GM23338 (cell line): ENCODE measurements at regions not wholly inside any gene's neighbourhood (a gene's known extent, or its start where the extent isn't known, plus 50 kb on each side); places are given as distances from the start of the nearest gene placed in this dataset.

Experiments
- ATAC-seq: fragments of 200-7000 bp; cut with Tn5 transposase; 3 replicates; pipeline ENCODE4 v1.9.1; 2020
- DNase-seq: peaks from one replicate; pipeline ENCODE4 v3.0.0-alpha.2; 2015; ENCODE audit warnings: low spot score
- H2AFZ ChIP-seq: fragments of 200-600 bp; sonication (generic); 2 replicates; pipeline ENCODE4 v1.8.0; 2016; ENCODE audit warnings: antibody characterized with exemption, mild to moderate bottlenecking, moderate library complexity
- H3F3A ChIP-seq: fragments of 200-600 bp; sonication (generic); replicated peaks from 2 replicates; pipeline ENCODE4 v1.8.0; 2017; ENCODE audit warnings: antibody characterized with exemption, mixed run types, low read depth
- H3K27ac ChIP-seq: fragments of 200-600 bp; sonication (generic); 2 replicates; pipeline ENCODE4 v1.6.1; 2016; ENCODE audit warnings: low read depth
- H3K27me3 ChIP-seq: fragments of 200-600 bp; sonication (generic); 2 replicates; pipeline ENCODE4 v1.8.0; 2016; ENCODE audit warnings: mild to moderate bottlenecking, mixed run types, moderate library complexity; ENCODE audit not compliant: insufficient read depth
- H3K36me3 ChIP-seq: fragments of 200-600 bp; sonication (generic); 2 replicates; pipeline ENCODE4 v1.8.0; 2016; ENCODE audit warnings: mild to moderate bottlenecking; ENCODE audit not compliant: insufficient read depth
- H3K4me1 ChIP-seq: fragments of 200-600 bp; sonication (generic); 2 replicates; pipeline ENCODE4 v1.8.0; 2016; ENCODE audit warnings: mild to moderate bottlenecking, moderate library complexity; ENCODE audit not compliant: insufficient read depth
- H3K4me2 ChIP-seq: fragments of 200-600 bp; sonication (generic); 2 replicates; pipeline ENCODE4 v1.7.1; 2017; ENCODE audit warnings: mixed run types
- H3K4me3 ChIP-seq: fragments of 200-600 bp; sonication (generic); 2 replicates; pipeline ENCODE4 v1.6.1; 2016; ENCODE audit warnings: mixed run types
- H3K79me2 ChIP-seq: fragments of 200-600 bp; sonication (generic); replicated peaks from 2 replicates; pipeline ENCODE4 v1.8.0; 2017; ENCODE audit warnings: mild to moderate bottlenecking; ENCODE audit not compliant: insufficient read depth
- H3K9me2 ChIP-seq: fragments of 200-600 bp; sonication (generic); 2 replicates; pipeline ENCODE4 v1.8.0; 2017; ENCODE audit not compliant: insufficient read depth
- H4K20me1 ChIP-seq: fragments of 200-600 bp; sonication (generic); replicated peaks from 2 replicates; pipeline ENCODE4 v1.8.0; 2017; ENCODE audit warnings: mild to moderate bottlenecking; ENCODE audit not compliant: insufficient read depth
- H3K27ac Mint-ChIP-seq: 2 replicates; pipeline ENCODE4 v1.8.0; 2020; ENCODE audit warnings: inconsistent platforms, mild to moderate bottlenecking, moderate library complexity, mixed read lengths
- H3K27me3 Mint-ChIP-seq: 3 replicates; pipeline ENCODE4 v1.8.0; 2022; ENCODE audit warnings: low read depth, mild to moderate bottlenecking, moderate library complexity, mixed read lengths, inconsistent platforms; ENCODE audit not compliant: insufficient read depth, poor library complexity
- H3K36me3 Mint-ChIP-seq: 3 replicates; pipeline ENCODE4 v1.8.0; 2021; ENCODE audit warnings: low read depth, mild to moderate bottlenecking, inconsistent platforms, moderate library complexity, mixed read lengths
- H3K4me1 Mint-ChIP-seq: 3 replicates; pipeline ENCODE4 v1.8.0; 2020; ENCODE audit warnings: mild to moderate bottlenecking, inconsistent platforms, mixed read lengths
- H3K4me3 Mint-ChIP-seq: 3 replicates; pipeline ENCODE4 v1.8.0; 2021; ENCODE audit warnings: moderate library complexity, mild to moderate bottlenecking, inconsistent platforms, mixed read lengths
- H3K9me3 Mint-ChIP-seq: 3 replicates; pipeline ENCODE4 v1.8.0; 2020; ENCODE audit warnings: moderate library complexity, mild to moderate bottlenecking, inconsistent platforms, mixed read lengths
- CREB1 ChIP-seq: fragments of 250-450 bp; sonication (Bioruptor Pico); IDR thresholded peaks from 2 replicates; pipeline ENCODE4 v1.5.0; 2020; ENCODE audit warnings: low read depth, mild to moderate bottlenecking, moderate library complexity
- EZH2 ChIP-seq: fragments of 200-600 bp; sonication (generic); IDR thresholded peaks from one replicate; pipeline ENCODE4 v1.8.0; 2017; ENCODE audit warnings: antibody characterized with exemption, mild to moderate bottlenecking, low read depth; ENCODE audit not compliant: unreplicated experiment
- EZH2phosphoT487 ChIP-seq: fragments of 200-600 bp; sonication (generic); IDR thresholded peaks from one replicate; pipeline ENCODE4 v1.8.1; 2018; ENCODE audit warnings: antibody characterized with exemption; ENCODE audit not compliant: unreplicated experiment
- JUNB ChIP-seq: IDR thresholded peaks from one replicate; pipeline ENCODE4 v1.6.1; 2016; ENCODE audit warnings: antibody characterized with exemption; ENCODE audit not compliant: unreplicated experiment
- NANOG ChIP-seq: IDR thresholded peaks from 2 replicates; pipeline ENCODE4 v1.6.1; 2016; ENCODE audit warnings: antibody characterized with exemption, borderline replicate concordance
- POLR2AphosphoS5 ChIP-seq: IDR thresholded peaks from 2 replicates; pipeline ENCODE4 v1.6.1; 2016; ENCODE audit warnings: antibody characterized with exemption, low read depth
- STAT1 ChIP-seq: IDR thresholded peaks from one replicate; pipeline ENCODE4 v1.6.1; 2016; ENCODE audit warnings: antibody characterized with exemption; ENCODE audit not compliant: unreplicated experiment
- ZNF114 ChIP-seq: fragments of 250-450 bp; sonication (Bioruptor Pico); IDR thresholded peaks from 2 replicates; pipeline ENCODE4 v1.5.0; 2020; ENCODE audit warnings: mild to moderate bottlenecking, moderate library complexity
- ZNF331 ChIP-seq: fragments of 250-450 bp; sonication (Bioruptor Pico); IDR thresholded peaks from 2 replicates; pipeline ENCODE4 v1.5.0; 2020; ENCODE audit warnings: low read depth, mild to moderate bottlenecking, moderate library complexity
- TF ChIP-seq, protein P1 (sequence below): IDR thresholded peaks from one replicate; pipeline ENCODE4 v1.6.1; 2018; ENCODE audit warnings: antibody characterized with exemption; ENCODE audit not compliant: unreplicated experiment
- TF ChIP-seq, protein P2 (sequence below): IDR thresholded peaks from 2 replicates; pipeline ENCODE4 v1.6.1; 2016; ENCODE audit warnings: antibody characterized with exemption
- TF ChIP-seq, protein P3 (sequence below): fragments of 250-450 bp; sonication (Bioruptor Pico); IDR thresholded peaks from 2 replicates; pipeline ENCODE4 v1.5.0; 2020; ENCODE audit warnings: mild to moderate bottlenecking, moderate library complexity
- TF ChIP-seq, protein P4 (sequence below), 2 experiments: fragments of 200-600 bp in 1 of 2; sonication (generic) in 1 of 2; conservative IDR thresholded peaks; 2 replicates each; pipeline versions ENCODE4 v1.5.1 to v1.6.1; 2016 to 2017; ENCODE audit warnings: antibody characterized with exemption in 2 of 2, low read depth in 2 of 2, mild to moderate bottlenecking in 2 of 2, moderate library complexity in 1 of 2

DNA sequence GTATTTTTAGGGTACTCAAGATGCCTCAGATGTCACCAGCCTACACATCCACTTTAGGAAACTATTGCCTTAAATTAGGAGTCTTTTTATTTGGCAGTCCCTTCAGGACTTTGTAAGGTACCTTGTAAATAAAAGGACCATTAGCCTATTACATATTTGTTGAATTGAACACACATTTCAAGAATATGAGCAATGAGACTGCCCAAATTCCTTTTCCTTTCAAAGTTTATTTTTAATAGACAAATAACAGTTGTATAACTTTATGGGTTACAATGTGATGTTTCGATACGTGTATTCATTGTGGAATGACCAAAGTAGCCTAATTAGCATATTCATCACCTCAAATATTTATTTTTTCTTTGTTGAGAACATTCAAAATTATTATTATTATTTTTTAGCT is 176.7 kb upstream of the PDZRN3 start:
- Mint-ChIP-seq H3K27me3 (peaks cover 2% of the 10 kb centered on the region), H3K36me3 (no peaks in the 10 kb centered on the region), H3K4me3 (no peak overlapping the region), H3K9me3 (no peaks in the 10 kb centered on the region), H3K27ac (no peak overlapping the region), H3K4me1 (no peaks in the 10 kb centered on the region)
- Histone ChIP-seq H3K9me2 (no peaks in the 10 kb centered on the region), H4K20me1 (no peaks in the 10 kb centered on the region), H2AFZ (no peak overlapping the region), H3K27me3 (no peaks in the 10 kb centered on the region), H3K36me3 (no peaks in the 10 kb centered on the region), H3K79me2 (no peaks in the 10 kb centered on the region), H3K4me3 (no peak overlapping the region), H3F3A (no peaks in the 10 kb centered on the region), H3K4me1 (no peaks in the 10 kb centered on the region), H3K4me2 (no peak overlapping the region), H3K27ac (no peak overlapping the region)
- ATAC-seq = no peak
- no peak for DNase-seq
- TF ChIP-seq EZH2phosphoT487 (no peak), STAT1 (no peak), CREB1 (CRISPR knock-in tag) (no peak), EZH2 (no peak), JUNB (no peak), NANOG (no peak), ZNF114 (CRISPR knock-in tag) (no peak), POLR2AphosphoS5 (no peak), ZNF331 (no peak)
- TF ChIP-seq, protein P1, sequence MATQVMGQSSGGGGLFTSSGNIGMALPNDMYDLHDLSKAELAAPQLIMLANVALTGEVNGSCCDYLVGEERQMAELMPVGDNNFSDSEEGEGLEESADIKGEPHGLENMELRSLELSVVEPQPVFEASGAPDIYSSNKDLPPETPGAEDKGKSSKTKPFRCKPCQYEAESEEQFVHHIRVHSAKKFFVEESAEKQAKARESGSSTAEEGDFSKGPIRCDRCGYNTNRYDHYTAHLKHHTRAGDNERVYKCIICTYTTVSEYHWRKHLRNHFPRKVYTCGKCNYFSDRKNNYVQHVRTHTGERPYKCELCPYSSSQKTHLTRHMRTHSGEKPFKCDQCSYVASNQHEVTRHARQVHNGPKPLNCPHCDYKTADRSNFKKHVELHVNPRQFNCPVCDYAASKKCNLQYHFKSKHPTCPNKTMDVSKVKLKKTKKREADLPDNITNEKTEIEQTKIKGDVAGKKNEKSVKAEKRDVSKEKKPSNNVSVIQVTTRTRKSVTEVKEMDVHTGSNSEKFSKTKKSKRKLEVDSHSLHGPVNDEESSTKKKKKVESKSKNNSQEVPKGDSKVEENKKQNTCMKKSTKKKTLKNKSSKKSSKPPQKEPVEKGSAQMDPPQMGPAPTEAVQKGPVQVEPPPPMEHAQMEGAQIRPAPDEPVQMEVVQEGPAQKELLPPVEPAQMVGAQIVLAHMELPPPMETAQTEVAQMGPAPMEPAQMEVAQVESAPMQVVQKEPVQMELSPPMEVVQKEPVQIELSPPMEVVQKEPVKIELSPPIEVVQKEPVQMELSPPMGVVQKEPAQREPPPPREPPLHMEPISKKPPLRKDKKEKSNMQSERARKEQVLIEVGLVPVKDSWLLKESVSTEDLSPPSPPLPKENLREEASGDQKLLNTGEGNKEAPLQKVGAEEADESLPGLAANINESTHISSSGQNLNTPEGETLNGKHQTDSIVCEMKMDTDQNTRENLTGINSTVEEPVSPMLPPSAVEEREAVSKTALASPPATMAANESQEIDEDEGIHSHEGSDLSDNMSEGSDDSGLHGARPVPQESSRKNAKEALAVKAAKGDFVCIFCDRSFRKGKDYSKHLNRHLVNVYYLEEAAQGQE = no peak
- TF ChIP-seq, protein P2, sequence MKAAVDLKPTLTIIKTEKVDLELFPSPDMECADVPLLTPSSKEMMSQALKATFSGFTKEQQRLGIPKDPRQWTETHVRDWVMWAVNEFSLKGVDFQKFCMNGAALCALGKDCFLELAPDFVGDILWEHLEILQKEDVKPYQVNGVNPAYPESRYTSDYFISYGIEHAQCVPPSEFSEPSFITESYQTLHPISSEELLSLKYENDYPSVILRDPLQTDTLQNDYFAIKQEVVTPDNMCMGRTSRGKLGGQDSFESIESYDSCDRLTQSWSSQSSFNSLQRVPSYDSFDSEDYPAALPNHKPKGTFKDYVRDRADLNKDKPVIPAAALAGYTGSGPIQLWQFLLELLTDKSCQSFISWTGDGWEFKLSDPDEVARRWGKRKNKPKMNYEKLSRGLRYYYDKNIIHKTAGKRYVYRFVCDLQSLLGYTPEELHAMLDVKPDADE = no peak
- TF ChIP-seq, protein P3, sequence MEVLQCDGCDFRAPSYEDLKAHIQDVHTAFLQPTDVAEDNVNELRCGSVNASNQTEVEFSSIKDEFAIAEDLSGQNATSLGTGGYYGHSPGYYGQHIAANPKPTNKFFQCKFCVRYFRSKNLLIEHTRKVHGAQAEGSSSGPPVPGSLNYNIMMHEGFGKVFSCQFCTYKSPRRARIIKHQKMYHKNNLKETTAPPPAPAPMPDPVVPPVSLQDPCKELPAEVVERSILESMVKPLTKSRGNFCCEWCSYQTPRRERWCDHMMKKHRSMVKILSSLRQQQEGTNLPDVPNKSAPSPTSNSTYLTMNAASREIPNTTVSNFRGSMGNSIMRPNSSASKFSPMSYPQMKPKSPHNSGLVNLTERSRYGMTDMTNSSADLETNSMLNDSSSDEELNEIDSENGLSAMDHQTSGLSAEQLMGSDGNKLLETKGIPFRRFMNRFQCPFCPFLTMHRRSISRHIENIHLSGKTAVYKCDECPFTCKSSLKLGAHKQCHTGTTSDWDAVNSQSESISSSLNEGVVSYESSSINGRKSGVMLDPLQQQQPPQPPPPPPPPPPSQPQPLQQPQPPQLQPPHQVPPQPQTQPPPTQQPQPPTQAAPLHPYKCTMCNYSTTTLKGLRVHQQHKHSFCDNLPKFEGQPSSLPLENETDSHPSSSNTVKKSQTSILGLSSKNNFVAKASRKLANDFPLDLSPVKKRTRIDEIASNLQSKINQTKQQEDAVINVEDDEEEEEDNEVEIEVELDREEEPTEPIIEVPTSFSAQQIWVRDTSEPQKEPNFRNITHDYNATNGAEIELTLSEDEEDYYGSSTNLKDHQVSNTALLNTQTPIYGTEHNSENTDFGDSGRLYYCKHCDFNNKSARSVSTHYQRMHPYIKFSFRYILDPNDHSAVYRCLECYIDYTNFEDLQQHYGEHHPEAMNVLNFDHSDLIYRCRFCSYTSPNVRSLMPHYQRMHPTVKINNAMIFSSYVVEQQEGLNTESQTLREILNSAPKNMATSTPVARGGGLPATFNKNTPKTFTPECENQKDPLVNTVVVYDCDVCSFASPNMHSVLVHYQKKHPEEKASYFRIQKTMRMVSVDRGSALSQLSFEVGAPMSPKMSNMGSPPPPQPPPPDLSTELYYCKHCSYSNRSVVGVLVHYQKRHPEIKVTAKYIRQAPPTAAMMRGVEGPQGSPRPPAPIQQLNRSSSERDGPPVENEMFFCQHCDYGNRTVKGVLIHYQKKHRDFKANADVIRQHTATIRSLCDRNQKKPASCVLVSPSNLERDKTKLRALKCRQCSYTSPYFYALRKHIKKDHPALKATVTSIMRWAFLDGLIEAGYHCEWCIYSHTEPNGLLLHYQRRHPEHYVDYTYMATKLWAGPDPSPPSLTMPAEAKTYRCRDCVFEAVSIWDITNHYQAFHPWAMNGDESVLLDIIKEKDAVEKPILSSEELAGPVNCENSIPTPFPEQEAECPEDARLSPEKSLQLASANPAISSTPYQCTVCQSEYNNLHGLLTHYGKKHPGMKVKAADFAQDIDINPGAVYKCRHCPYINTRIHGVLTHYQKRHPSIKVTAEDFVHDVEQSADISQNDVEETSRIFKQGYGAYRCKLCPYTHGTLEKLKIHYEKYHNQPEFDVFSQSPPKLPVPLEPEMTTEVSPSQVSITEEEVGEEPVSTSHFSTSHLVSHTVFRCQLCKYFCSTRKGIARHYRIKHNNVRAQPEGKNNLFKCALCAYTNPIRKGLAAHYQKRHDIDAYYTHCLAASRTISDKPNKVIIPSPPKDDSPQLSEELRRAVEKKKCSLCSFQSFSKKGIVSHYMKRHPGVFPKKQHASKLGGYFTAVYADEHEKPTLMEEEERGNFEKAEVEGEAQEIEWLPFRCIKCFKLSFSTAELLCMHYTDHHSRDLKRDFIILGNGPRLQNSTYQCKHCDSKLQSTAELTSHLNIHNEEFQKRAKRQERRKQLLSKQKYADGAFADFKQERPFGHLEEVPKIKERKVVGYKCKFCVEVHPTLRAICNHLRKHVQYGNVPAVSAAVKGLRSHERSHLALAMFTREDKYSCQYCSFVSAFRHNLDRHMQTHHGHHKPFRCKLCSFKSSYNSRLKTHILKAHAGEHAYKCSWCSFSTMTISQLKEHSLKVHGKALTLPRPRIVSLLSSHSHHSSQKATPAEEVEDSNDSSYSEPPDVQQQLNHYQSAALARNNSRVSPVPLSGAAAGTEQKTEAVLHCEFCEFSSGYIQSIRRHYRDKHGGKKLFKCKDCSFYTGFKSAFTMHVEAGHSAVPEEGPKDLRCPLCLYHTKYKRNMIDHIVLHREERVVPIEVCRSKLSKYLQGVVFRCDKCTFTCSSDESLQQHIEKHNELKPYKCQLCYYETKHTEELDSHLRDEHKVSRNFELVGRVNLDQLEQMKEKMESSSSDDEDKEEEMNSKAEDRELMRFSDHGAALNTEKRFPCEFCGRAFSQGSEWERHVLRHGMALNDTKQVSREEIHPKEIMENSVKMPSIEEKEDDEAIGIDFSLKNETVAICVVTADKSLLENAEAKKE = no peak
- TF ChIP-seq, protein P4, sequence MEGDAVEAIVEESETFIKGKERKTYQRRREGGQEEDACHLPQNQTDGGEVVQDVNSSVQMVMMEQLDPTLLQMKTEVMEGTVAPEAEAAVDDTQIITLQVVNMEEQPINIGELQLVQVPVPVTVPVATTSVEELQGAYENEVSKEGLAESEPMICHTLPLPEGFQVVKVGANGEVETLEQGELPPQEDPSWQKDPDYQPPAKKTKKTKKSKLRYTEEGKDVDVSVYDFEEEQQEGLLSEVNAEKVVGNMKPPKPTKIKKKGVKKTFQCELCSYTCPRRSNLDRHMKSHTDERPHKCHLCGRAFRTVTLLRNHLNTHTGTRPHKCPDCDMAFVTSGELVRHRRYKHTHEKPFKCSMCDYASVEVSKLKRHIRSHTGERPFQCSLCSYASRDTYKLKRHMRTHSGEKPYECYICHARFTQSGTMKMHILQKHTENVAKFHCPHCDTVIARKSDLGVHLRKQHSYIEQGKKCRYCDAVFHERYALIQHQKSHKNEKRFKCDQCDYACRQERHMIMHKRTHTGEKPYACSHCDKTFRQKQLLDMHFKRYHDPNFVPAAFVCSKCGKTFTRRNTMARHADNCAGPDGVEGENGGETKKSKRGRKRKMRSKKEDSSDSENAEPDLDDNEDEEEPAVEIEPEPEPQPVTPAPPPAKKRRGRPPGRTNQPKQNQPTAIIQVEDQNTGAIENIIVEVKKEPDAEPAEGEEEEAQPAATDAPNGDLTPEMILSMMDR (conservative IDR thresholded peaks at IDR 0.05; ENCODE audit: low read depth in 2 of 2) = no peak
